ENCODE measurements at regions not wholly inside any gene's neighbourhood (a gene's known extent, or its start where the extent isn't known, plus 50 kb on each side); places are given as distances from the start of the nearest gene placed in this dataset.

- DNase-seq (ENCODE audit: low read depth), result no peak
Measured at GRCh38 chr14:38901791-38902190, 201.2 kb downstream of the SEC23A start.

GRCh38 chr14:38900887-38901286 lies 202.1 kb downstream of the SEC23A start:
- DNase-seq (ENCODE audit: low read depth), result no peak

DNA sequence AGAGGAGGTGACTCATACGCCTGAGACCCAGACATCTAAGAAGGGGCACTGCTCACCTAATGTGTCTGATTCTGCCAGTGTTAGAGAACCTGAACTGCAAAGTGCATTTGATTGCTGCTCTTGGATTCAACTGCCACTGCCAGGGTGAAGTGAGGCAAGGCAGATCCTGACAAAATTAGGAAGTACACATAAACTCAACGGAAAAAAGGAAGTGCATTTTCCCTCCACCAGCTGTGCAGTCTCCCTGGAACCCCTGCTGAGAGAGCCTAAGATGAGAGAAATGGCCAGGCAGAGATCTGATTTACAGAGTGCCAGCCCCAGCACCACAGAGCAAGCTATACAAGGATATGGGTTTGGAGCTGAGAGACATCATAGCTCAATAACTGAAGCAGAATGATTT lies 215.3 kb downstream of the SEC23A start:
- no peak for DNase-seq (ENCODE audit: low read depth)

GRCh38 chr14:38884109-38884508 lies 218.9 kb downstream of the SEC23A start:
- no peak for DNase-seq (ENCODE audit: low read depth)

DNA sequence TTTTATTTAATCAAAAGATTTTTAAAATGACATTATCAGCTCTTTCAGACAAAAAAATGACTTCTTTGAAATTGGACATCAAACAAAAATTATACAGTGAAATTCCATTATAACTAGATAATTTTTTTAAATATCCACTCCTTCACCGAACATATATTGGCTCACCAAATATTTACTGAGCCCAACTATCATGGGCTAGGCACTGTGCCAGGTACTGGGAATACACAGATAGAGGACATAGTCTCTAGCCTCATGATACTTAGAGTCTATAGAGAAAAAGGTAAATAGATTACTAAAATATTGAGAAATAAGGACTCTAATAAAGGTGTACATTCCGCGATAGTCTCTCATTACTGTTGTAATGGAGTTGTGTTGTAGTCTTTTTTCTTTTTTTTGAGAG lies 219.9 kb downstream of the SEC23A start:
- DNase-seq (ENCODE audit: low read depth), result no peak

DNA sequence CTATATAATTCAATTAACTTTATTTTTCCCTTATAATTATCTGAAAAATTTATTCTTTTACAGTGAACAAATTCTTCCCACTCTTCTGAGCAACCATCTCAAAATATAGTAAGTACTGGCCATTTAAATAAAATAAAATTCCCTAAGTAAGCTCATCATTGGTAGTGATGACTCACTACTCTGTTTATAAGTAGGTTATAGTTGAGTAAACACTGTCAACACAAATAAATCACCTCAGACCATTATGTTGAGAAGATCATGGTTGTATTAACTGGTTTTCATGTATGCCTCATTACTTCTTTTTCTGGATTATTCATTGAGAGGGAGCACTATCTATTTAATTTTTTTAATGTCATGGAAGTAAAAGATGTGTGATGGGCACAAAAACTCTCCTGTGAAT lies 220.5 kb downstream of the SEC23A start:
- DNase-seq (ENCODE audit: low read depth), result no peak

DNA sequence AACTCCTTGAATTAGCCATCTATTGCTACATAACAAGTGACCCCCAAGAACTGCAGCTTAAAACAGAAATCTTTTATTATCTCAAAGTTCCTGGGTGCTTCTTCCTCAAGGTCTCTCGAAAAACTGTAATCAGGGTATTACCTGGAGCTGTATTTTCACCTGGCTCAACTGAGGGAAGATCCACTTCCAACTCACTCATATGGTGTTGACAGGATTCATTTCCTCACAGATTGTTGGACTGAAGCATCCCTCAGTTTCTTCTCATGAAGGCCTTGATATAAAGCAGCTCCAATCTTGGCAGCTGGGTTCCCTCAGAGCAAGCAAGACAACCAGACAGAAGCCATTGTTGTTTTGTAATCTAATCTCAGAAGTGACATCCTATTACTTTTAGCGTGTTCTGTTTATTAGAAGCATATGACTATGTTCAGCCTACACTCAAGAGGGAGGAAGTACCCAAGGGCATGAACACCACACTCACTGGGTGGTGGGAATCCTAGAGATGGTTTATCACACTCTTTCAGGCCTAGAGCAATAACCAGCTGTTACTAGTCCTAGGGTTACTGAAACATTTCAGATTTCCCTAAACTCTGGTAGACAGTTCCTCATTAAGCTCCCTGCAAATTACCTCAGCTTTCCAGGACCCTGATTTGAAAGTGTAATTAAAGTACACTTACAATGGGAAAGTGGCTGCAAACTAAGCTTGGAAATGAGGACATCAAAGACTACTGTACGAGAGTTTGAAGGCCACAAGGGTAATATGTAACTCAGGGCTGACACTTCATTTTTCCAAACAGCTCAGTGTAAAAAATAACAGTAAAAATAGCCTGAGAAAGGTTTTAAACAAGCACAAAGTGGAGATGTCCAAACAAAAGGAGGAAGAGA lies 222.2 kb downstream of the SEC23A start:
- DNase-seq (ENCODE audit: low read depth), result no peak

GRCh38 chr14:38877744-38878388 lies 225.2 kb downstream of the SEC23A start:
- no peak for DNase-seq (ENCODE audit: low read depth)

DNA sequence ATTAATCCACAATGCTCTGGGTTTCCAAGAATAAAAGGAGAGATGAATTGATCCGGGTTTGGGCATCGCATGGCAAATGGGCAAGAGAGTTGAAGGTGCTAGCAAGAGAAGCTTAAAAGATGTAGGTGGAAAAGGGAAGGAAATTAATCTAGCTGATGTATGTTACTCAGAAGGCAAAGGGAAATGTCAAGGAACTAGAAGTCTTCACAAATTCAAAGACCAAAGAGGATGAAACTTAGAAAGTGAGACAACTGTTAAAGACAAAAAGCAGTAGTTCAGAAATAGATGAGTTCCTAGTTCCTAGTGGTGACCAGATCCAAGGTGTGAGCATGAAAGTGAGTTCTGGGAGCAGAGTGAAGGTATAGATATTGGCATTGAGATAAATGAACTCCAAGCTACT lies 228.3 kb downstream of the SEC23A start:
- no peak for DNase-seq (ENCODE audit: low read depth)

DNA sequence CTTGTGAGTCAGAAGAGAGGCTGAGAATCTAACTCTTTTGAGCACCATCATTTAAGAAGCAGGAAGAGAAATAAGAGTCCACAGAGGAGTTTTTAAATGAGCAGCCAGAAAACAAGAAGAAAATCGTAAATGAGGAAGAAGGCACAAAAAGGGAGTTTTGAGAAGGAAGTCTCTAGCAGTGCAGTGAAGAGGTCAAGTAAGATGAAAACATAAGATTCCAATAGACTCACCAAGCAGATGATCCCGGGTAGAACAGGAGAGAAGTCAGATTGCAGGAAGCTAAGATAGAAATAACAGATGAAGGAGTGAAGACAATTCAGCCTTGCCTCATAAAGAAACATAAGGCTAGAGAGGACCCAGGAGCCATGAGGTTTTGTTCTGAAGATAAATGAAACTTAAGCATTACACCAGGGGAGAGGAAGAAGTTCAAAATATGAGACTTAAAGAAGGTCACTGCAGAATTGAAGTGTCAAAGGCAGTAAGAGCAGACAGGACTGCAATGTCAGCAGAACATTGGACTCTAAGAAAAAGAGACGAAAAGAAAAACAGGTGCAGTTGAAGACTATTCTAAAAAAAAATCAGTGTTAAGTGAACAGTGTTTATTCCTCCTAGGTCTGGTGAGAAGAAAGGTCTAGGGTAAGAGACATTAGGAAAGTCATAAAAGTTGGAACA lies 229.0 kb downstream of the SEC23A start:
- DNase-seq (ENCODE audit: low read depth), result no peak

- no peak for DNase-seq (ENCODE audit: low read depth)
Measured at GRCh38 chr14:38870296-38870836, 232.7 kb downstream of the SEC23A start.

GRCh38 chr14:38868399-38869290 lies 234.4 kb downstream of the SEC23A start:
- DNase-seq (ENCODE audit: low read depth), result no peak

GRCh38 chr14:38867561-38868150 lies 235.4 kb downstream of the SEC23A start:
- DNase-seq (ENCODE audit: low read depth), result peak; percentile 57

GRCh38 chr14:38866461-38866860 lies 236.6 kb downstream of the SEC23A start:
- no peak for DNase-seq (ENCODE audit: low read depth)

DNA sequence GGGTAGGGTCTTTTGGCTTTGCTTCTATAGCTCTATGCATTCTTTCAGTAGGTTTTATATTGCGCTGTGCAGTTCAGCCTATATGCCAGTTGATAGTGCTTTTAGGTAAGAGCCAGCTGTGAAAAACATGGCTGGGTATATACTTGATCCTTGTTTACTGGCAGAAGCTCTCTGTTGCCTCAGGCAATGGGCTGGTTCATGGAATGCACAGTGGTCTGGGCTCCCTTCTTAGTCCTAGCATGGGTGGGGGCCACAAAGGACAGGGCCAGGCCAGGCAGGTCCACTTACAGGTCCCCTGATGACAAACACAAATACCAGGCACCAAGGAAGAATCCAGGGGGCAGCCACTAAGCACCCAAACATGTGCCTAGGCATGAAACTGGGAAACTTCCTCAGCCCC lies 240.7 kb downstream of the SEC23A start:
- no peak for DNase-seq (ENCODE audit: low read depth)

DNA sequence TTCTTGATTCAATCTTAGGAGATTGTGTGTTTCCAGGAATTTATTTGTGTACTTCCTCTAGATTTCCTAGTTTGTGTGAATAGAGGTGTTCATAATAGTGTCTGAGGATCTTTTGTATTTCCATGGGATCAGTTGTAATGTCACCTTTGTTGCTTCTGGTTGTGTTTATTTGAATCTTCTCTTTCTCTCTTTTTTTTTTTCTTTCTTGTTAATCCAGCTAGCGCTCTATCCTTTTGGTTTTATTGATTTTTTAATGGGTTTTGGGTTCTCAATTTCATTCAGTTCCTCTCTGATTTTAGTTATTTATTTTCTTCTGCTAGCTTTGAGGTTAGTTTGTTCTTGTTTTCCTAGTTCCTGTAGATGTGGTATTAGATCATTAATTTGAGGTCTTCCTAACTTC lies 242.5 kb downstream of the SEC23A start:
- no peak for DNase-seq (ENCODE audit: low read depth)

DNA sequence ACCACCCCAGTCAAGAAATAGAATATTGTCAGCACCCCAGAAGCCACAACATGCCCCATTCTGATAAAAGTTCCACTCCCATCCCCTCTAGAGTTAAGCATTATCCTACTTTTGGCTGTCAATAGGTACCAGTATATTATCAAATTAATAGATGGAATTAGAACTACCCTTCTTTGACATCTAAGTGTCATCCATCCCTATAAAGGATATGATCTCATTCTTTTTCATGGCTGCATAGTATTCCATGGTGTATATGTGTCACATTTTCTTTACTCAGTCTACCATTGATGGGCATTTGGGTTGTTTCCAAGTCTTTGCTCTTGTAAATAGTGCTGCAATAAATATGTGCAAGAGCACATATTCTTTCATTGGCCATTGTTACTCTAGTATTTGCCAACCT lies 246.2 kb downstream of the SEC23A start:
- no peak for DNase-seq (ENCODE audit: low read depth)

DNA sequence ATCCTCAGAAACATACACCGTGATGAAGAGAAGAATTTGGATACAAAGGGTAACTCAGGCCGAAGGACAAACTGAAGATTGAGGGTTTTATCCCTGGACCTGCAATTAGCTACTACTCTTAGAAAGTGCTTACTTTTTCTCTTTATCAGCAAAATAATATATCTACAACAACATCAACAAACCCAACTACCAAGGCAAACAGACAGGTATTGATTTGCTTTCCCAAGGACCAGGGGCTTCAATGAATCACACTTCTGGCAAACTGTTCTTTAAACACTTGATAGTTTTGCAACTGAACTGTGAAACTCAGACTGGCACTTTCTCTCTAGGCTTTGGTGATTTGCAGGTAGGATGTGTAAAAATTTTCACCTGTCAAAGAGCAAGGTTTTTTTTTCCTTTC lies 247.5 kb downstream of the SEC23A start:
- no peak for DNase-seq (ENCODE audit: low read depth)

GRCh38 chr14:38851111-38851510 lies 251.9 kb downstream of the SEC23A start:
- DNase-seq (ENCODE audit: low read depth), result no peak

DNA sequence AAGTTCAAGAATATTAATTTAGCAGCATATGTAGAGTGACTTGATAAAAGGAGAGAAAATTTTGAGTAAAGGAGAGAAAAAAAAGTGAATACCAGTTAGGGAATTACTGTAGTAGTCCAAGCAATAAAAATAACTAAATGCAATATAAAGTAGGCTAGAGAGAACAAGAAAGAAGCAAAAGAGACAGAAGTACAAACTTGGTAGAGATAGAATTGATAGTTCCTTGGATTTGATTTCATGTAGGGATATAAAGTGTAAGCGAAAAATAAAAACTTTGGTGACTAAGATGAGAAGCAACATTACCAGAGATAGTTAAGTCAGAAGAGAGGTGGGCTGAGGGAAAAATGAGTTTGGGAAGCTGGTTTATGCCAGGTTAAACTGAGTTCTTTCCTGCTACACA lies 252.4 kb downstream of the SEC23A start:
- DNase-seq (ENCODE audit: low read depth), result no peak
